OCI-LY7 (cell line): ENCODE measurements at regions not wholly inside any gene's neighbourhood (a gene's known extent, or its start where the extent isn't known, plus 50 kb on each side); places are given as distances from the start of the nearest gene placed in this dataset.

Source experiments
- EZH2phosphoT487 ChIP-seq: fragments of 200-600 bp; sonication (generic); IDR thresholded peaks from 2 replicates; pipeline ENCODE4 v1.6.1; 2018; ENCODE audit warnings: low read depth, borderline replicate concordance, mild to moderate bottlenecking, mixed run types, antibody characterized with exemption, low read length, moderate library complexity, mixed read lengths
- TF ChIP-seq, protein P1 (sequence below): fragments of 200-600 bp; sonication (generic); conservative IDR thresholded peaks from 2 replicates; pipeline ENCODE4 v1.5.1; 2014; ENCODE audit warnings: mild to moderate bottlenecking, antibody characterized with exemption, low read length, moderate library complexity, mixed read lengths

DNA sequence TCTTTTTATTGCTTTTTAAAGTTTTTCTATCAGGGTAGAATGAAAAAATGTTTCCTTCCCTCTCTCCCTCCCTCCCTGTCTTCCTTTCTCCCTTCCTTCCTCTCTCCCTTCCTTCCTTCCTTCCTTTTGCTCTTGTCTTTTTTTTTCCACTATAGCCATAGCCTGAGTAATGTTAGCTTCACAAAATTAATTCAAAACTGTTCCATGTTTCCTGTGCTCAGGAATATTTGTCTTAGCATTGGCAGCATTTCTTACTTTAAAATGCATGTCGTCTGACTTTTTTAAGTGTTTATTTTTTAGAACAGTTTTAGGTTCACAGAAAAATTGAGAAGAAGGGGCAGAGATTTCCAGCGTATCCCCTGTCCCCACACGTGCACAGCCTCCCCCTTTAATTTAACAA, 730.8 kb upstream of the CITED2 start:
- TF ChIP-seq, protein P1, sequence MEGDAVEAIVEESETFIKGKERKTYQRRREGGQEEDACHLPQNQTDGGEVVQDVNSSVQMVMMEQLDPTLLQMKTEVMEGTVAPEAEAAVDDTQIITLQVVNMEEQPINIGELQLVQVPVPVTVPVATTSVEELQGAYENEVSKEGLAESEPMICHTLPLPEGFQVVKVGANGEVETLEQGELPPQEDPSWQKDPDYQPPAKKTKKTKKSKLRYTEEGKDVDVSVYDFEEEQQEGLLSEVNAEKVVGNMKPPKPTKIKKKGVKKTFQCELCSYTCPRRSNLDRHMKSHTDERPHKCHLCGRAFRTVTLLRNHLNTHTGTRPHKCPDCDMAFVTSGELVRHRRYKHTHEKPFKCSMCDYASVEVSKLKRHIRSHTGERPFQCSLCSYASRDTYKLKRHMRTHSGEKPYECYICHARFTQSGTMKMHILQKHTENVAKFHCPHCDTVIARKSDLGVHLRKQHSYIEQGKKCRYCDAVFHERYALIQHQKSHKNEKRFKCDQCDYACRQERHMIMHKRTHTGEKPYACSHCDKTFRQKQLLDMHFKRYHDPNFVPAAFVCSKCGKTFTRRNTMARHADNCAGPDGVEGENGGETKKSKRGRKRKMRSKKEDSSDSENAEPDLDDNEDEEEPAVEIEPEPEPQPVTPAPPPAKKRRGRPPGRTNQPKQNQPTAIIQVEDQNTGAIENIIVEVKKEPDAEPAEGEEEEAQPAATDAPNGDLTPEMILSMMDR, result no peak
- no peak for TF ChIP-seq EZH2phosphoT487
